ENCODE measurements at regions not wholly inside any gene's neighbourhood (a gene's known extent, or its start where the extent isn't known, plus 50 kb on each side); places are given as distances from the start of the nearest gene placed in this dataset.

- no peak for TF ChIP-seq FOXK1 (CRISPR knock-in tag; IDR thresholded peaks at IDR 0.05; ENCODE audit: borderline replicate concordance, low read depth)
- no peak for TF ChIP-seq ZMYM2 (CRISPR knock-in tag; IDR thresholded peaks at IDR 0.05)
- no peak for TF ChIP-seq ZKSCAN5 (CRISPR knock-in tag; IDR thresholded peaks at IDR 0.05)
- TF ChIP-seq KAT8 (CRISPR knock-in tag; IDR thresholded peaks at IDR 0.05): no peak
- TF ChIP-seq YEATS4 (CRISPR knock-in tag; IDR thresholded peaks at IDR 0.05; ENCODE audit: borderline replicate concordance): peak; percentile 54
- TF ChIP-seq CCAR2 (optimal IDR thresholded peaks at IDR 0.05; ENCODE audit: low read depth, low read length): no peak
- 0 out of 2 replicates have a peak, but pooled peaks have one; percentile 27 for TF ChIP-seq ZNF317 (CRISPR knock-in tag; IDR thresholded peaks at IDR 0.05)
- TF ChIP-seq ZNF549 (CRISPR knock-in tag; IDR thresholded peaks at IDR 0.05): peak; percentile 87
- TF ChIP-seq HNF4G (IDR thresholded peaks at IDR 0.05; ENCODE audit: borderline replicate concordance, low read depth, low read length): peak; percentile 75
- no peak for TF ChIP-seq HNF4G (CRISPR knock-in tag; IDR thresholded peaks at IDR 0.05; ENCODE audit: borderline replicate concordance, low read depth)
- TF ChIP-seq CEBPG (CRISPR knock-in tag; IDR thresholded peaks at IDR 0.05): no peak
- no peak for TF ChIP-seq PCBP2 (optimal IDR thresholded peaks at IDR 0.05; ENCODE audit: low read depth, low read length, poor library complexity, severe bottlenecking)
- no peak for TF ChIP-seq HNRNPL (IDR thresholded peaks at IDR 0.05; ENCODE audit: low read depth, low read length)
- no peak for TF ChIP-seq ZNF556 (CRISPR knock-in tag; IDR thresholded peaks at IDR 0.05; ENCODE audit: borderline replicate concordance)
- TF ChIP-seq ZHX2 (IDR thresholded peaks at IDR 0.05; ENCODE audit: low read depth): no peak
- TF ChIP-seq ZHX2 (CRISPR knock-in tag; IDR thresholded peaks at IDR 0.05; ENCODE audit: borderline replicate concordance): no peak
- peak; percentile 57; the same call in 1 of the 2 replicates for TF ChIP-seq NFIC (IDR thresholded peaks at IDR 0.05; ENCODE audit: low read length)
- TF ChIP-seq PLSCR1 (CRISPR knock-in tag; IDR thresholded peaks at IDR 0.05; ENCODE audit: borderline replicate concordance): no peak
- TF ChIP-seq ZSCAN20 (CRISPR knock-in tag; IDR thresholded peaks at IDR 0.05; ENCODE audit: borderline replicate concordance): no peak
- TF ChIP-seq HMGXB4 (CRISPR knock-in tag; IDR thresholded peaks at IDR 0.05; ENCODE audit: borderline replicate concordance in 1 of 2, low read depth in 1 of 2): no peak
Measured at GRCh38 chr14:25340882-25341281, 290.9 kb upstream of the STXBP6 start (continued).

All from HepG2 (cell line).